Bronchial epithelial cell (primary cell): ENCODE measurements at regions not wholly inside any gene's neighbourhood (a gene's known extent, or its start where the extent isn't known, plus 50 kb on each side); places are given as distances from the start of the nearest gene placed in this dataset.

Experiments used
- DNase-seq: peaks from one replicate; pipeline ENCODE4 v3.0.0-alpha.2; 2010; ENCODE audit warnings: low read depth
- FAIRE-seq: peaks from 2 replicates; lab custom pipeline; 2011; peaks lifted over from hg19 to GRCh38; lab: Jason Lieb, UNC
- H3K27me3 ChIP-seq: 2 replicates; pipeline ENCODE4 v1.5.1; 2011; ENCODE audit warnings: low read length; ENCODE audit not compliant: control insufficient read depth, insufficient read depth
- H3K36me3 ChIP-seq: 2 replicates; pipeline ENCODE4 v1.5.1; 2011; ENCODE audit warnings: low read length; ENCODE audit not compliant: control insufficient read depth, insufficient read depth
- H3K4me3 ChIP-seq: 2 replicates; pipeline ENCODE4 v1.5.1; 2011; ENCODE audit warnings: mild to moderate bottlenecking, low read depth, low read length, control low read depth
- TF ChIP-seq, protein P1 (sequence below): IDR thresholded peaks from 2 replicates; pipeline ENCODE4 v1.5.1; 2011; ENCODE audit warnings: mild to moderate bottlenecking, moderate library complexity, low read length, control low read depth, inconsistent platforms; ENCODE audit not compliant: insufficient read depth, severe bottlenecking

- Histone ChIP-seq H3K4me3 (no peak overlapping the region), H3K36me3 (no peaks in the 10 kb centered on the region), H3K27me3 (no peaks in the 10 kb centered on the region)
- FAIRE-seq, result no peak
- DNase-seq, result no peak
- TF ChIP-seq, protein P1, sequence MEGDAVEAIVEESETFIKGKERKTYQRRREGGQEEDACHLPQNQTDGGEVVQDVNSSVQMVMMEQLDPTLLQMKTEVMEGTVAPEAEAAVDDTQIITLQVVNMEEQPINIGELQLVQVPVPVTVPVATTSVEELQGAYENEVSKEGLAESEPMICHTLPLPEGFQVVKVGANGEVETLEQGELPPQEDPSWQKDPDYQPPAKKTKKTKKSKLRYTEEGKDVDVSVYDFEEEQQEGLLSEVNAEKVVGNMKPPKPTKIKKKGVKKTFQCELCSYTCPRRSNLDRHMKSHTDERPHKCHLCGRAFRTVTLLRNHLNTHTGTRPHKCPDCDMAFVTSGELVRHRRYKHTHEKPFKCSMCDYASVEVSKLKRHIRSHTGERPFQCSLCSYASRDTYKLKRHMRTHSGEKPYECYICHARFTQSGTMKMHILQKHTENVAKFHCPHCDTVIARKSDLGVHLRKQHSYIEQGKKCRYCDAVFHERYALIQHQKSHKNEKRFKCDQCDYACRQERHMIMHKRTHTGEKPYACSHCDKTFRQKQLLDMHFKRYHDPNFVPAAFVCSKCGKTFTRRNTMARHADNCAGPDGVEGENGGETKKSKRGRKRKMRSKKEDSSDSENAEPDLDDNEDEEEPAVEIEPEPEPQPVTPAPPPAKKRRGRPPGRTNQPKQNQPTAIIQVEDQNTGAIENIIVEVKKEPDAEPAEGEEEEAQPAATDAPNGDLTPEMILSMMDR, result no peak
Observed at GRCh38 chr15:69891070-69891536, 206.6 kb downstream of the TLE3 start.

DNA sequence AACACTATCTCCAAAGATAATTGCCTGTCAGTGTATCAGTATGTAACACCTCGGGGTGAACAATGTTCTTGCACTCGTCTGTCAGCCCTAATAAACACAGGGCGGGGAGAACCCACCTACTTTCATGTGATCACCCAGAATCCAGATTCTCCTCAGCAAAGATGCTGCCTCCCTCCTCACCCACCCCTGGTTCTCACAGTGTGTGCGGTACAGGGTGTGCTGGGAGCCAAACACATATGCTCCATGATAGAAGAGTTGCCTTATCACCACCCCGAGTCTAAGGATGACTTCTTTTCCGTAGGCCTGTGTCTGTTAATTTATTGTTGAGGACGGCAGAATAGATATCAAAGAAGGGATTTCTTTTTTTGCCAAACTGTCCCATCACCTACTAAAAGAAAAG is 206.1 kb downstream of the TLE3 start:
- Histone ChIP-seq H3K36me3 (no peaks in the 10 kb centered on the region), H3K4me3 (no peak overlapping the region), H3K27me3 (no peaks in the 10 kb centered on the region)
- DNase-seq, result no peak
- no peak for FAIRE-seq
- TF ChIP-seq, protein P1, result no peak

- TF ChIP-seq, protein P1, result no peak
- H3K4me3 ChIP-seq, result no peak overlapping the region
- FAIRE-seq (no peak), DNase-seq (no peak)
- no peaks in the 10 kb centered on the region for H3K36me3 ChIP-seq
- no peaks in the 10 kb centered on the region for H3K27me3 ChIP-seq
Observed at GRCh38 chr15:69892351-69892750, 205.4 kb downstream of the TLE3 start.

- no peaks in the 10 kb centered on the region for H3K27me3 ChIP-seq
- FAIRE-seq (no peak), DNase-seq (no peak)
- no peaks in the 10 kb centered on the region for H3K36me3 ChIP-seq
- TF ChIP-seq, protein P1, result no peak
- no peak overlapping the region for H3K4me3 ChIP-seq
Observed at GRCh38 chr15:69893086-69893485, 204.6 kb downstream of the TLE3 start.

- Histone ChIP-seq H3K36me3 (no peaks in the 10 kb centered on the region), H3K4me3 (no peak overlapping the region), H3K27me3 (no peaks in the 10 kb centered on the region)
- DNase-seq, result no peak
- TF ChIP-seq, protein P1, result no peak
- no peak for FAIRE-seq
Observed at GRCh38 chr15:69893863-69894262, 203.9 kb downstream of the TLE3 start.

GRCh38 chr15:69895202-69895601 is 202.5 kb downstream of the TLE3 start:
- H3K27me3 ChIP-seq, result no peaks in the 10 kb centered on the region
- DNase-seq (no peak), FAIRE-seq (no peak)
- H3K4me3 ChIP-seq, result no peak overlapping the region
- H3K36me3 ChIP-seq, result no peaks in the 10 kb centered on the region
- TF ChIP-seq, protein P1, result no peak
